ENCODE measurements at regions not wholly inside any gene's neighbourhood (a gene's known extent, or its start where the extent isn't known, plus 50 kb on each side); places are given as distances from the start of the nearest gene placed in this dataset.

GRCh38 chr12:77274926-77275325 lies 209.6 kb upstream of the E2F7 start:
- no peaks in the 10 kb centered on the region for H3K4me1 Mint-ChIP-seq (ENCODE audit: low read depth)
- DNase-seq (no peak), ATAC-seq (no peak)
- no peak for TF ChIP-seq CTCF (IDR thresholded peaks at IDR 0.05)
- no peaks in the 10 kb centered on the region for H3K9me3 Mint-ChIP-seq
- ChIA-PET CTCF (no interaction called here), POLR2A (no interaction called here)
- H3K36me3 Mint-ChIP-seq (ENCODE audit: low read depth) = no peaks in the 10 kb centered on the region
- H3K4me3 Mint-ChIP-seq = no peak overlapping the region
- no peak overlapping the region for H3K27ac Mint-ChIP-seq
- H3K27me3 Mint-ChIP-seq = no peaks in the 10 kb centered on the region
- intact Hi-C loops (cut with micrococcal nuclease) = no loop called here

GRCh38 chr12:77273898-77274297 lies 208.5 kb upstream of the E2F7 start:
- no peaks in the 10 kb centered on the region for H3K4me1 Mint-ChIP-seq (ENCODE audit: low read depth)
- no peak for TF ChIP-seq CTCF (IDR thresholded peaks at IDR 0.05)
- POLR2A ChIA-PET = no interaction called here
- no peak overlapping the region for H3K4me3 Mint-ChIP-seq
- H3K9me3 Mint-ChIP-seq = no peaks in the 10 kb centered on the region
- intact Hi-C loops (cut with micrococcal nuclease) = no loop called here
- no peaks in the 10 kb centered on the region for H3K27me3 Mint-ChIP-seq
- ATAC-seq = no peak
- H3K36me3 Mint-ChIP-seq (ENCODE audit: low read depth) = no peaks in the 10 kb centered on the region
- H3K27ac Mint-ChIP-seq = no peak overlapping the region
- CTCF ChIA-PET = no interaction called here
- no peak for DNase-seq

GRCh38 chr12:77256956-77257355 lies 191.6 kb upstream of the E2F7 start:
- TF ChIP-seq CTCF (IDR thresholded peaks at IDR 0.05) = no peak
- DNase-seq = no peak
- H3K27me3 Mint-ChIP-seq = no peaks in the 10 kb centered on the region
- no peak overlapping the region for H3K4me3 Mint-ChIP-seq
- H3K4me1 Mint-ChIP-seq (ENCODE audit: low read depth) = no peaks in the 10 kb centered on the region
- ChIA-PET CTCF (no interaction called here), POLR2A (no interaction called here)
- H3K9me3 Mint-ChIP-seq = peaks cover 2% of the 10 kb centered on the region
- H3K27ac Mint-ChIP-seq = no peak overlapping the region
- no peak for ATAC-seq
- intact Hi-C loops (cut with micrococcal nuclease) = no loop called here
- no peaks in the 10 kb centered on the region for H3K36me3 Mint-ChIP-seq (ENCODE audit: low read depth)

- H3K4me3 Mint-ChIP-seq = no peak overlapping the region
- H3K36me3 Mint-ChIP-seq (ENCODE audit: low read depth) = no peaks in the 10 kb centered on the region
- DNase-seq (no peak), ATAC-seq (no peak)
- ChIA-PET POLR2A (no interaction called here), CTCF (no interaction called here)
- H3K4me1 Mint-ChIP-seq (ENCODE audit: low read depth) = no peaks in the 10 kb centered on the region
- H3K27ac Mint-ChIP-seq = no peak overlapping the region
- intact Hi-C loops (cut with micrococcal nuclease) = no loop called here
- no peak for TF ChIP-seq CTCF (IDR thresholded peaks at IDR 0.05)
- no peaks in the 10 kb centered on the region for H3K9me3 Mint-ChIP-seq
- no peaks in the 10 kb centered on the region for H3K27me3 Mint-ChIP-seq
Measured at GRCh38 chr12:77253321-77253720, 188.0 kb upstream of the E2F7 start.

- H3K27me3 Mint-ChIP-seq = no peaks in the 10 kb centered on the region
- CTCF ChIA-PET = no interaction called here
- ATAC-seq = no peak
Measured at GRCh38 chr12:77251799-77252198, 186.4 kb upstream of the E2F7 start.

More at GRCh38 chr12:77251799-77252198, 186.4 kb upstream of the E2F7 start:
- Mint-ChIP-seq H3K27ac (no peak overlapping the region), H3K4me1 (ENCODE audit: low read depth) (no peaks in the 10 kb centered on the region), H3K9me3 (no peaks in the 10 kb centered on the region), H3K4me3 (no peak overlapping the region), H3K36me3 (ENCODE audit: low read depth) (no peaks in the 10 kb centered on the region)
- DNase-seq = no peak
- POLR2A ChIA-PET = no interaction called here
- TF ChIP-seq CTCF (IDR thresholded peaks at IDR 0.05) = no peak
- intact Hi-C loops (cut with micrococcal nuclease) = no loop called here
